ENCODE measurements at regions not wholly inside any gene's neighbourhood (a gene's known extent, or its start where the extent isn't known, plus 50 kb on each side); places are given as distances from the start of the nearest gene placed in this dataset.
"Not testable (repeated sequence)": the region's sequence is repeated elsewhere in the genome, so short reads cannot be mapped to it uniquely, and the experiment has no call there.

DNA sequence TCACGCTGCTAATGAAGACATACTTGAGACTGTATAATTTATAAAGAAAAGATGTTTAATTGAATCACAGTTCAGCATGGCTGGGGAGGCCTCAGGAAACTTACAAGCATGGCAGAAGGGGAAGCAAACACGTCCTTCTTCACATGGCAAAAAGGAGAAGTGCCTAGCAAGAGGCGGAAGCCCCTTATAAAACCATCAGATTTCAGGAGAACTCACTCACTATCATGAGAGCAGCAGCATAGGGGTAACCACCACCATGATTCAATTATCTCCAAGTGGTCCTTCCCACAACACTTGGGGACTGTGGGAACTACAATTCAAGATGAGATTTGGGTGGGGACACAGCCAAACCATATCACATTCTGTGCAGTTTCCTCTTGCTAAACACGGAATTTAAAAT is 416.9 kb upstream of the ALCAM start:
- not testable (repeated sequence) for DNase-seq (ENCODE audit: low read depth in 2 of 2, low spot score in 1 of 2)

DNA sequence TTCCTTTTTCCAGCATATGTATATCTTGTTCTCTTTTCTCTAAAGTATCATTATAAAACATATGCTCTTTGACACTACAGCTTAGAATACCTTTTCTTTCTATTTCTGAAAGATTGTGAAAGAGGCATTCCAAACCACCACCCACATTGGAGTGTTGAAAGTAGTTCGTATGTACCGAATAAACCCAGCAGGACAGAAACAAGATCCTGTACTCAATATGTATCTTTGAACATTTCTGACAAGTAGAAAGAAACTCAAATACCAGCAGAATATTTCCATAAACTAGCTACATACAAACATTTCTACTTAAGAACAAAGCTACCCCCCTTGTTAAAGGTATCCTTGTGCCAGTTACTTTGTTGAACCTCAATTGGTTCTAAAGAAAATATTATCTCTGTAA is 415.3 kb upstream of the ALCAM start:
- no peak for DNase-seq (ENCODE audit: low read depth in 2 of 2, low spot score in 1 of 2)

DNA sequence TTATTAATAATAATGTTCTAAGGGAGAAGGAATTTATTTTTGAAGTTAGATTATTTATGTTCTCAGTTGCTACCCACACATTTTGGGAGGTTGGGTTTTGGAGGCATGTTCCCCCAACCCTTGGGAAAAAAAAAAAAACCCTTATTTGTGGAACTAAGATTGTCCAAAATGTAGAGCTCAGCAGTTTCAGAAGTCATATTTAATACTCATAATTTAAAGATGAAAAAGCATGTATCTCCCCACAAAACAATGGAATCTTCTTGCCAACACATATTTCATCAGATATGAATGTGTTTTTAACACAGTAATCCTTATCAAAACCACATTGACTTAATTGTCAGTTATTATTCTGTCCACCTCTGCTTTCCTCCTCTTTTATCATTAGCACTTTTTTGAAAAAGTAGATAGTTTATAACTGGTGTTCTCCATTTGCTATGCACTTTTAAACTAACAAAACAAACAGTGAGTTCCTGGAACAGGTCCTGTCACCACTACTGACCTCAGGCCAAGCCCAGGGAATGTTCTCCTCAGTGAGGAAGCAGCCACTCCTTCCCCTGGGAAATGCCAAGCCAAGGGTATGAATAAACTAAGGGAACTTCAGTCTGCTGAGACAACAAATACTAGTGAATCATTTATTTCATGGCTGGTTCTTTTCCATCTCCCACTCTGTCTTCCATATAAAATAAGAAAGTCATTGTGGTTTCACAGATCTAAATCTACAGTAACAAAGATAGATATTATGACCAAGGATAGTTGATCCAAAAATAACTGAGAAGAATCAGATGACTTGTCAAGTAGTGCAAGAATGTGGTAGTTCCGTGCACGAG is 414.4 kb upstream of the ALCAM start:
- DNase-seq (ENCODE audit: low read depth in 2 of 2, low spot score in 1 of 2), result no peak

DNA sequence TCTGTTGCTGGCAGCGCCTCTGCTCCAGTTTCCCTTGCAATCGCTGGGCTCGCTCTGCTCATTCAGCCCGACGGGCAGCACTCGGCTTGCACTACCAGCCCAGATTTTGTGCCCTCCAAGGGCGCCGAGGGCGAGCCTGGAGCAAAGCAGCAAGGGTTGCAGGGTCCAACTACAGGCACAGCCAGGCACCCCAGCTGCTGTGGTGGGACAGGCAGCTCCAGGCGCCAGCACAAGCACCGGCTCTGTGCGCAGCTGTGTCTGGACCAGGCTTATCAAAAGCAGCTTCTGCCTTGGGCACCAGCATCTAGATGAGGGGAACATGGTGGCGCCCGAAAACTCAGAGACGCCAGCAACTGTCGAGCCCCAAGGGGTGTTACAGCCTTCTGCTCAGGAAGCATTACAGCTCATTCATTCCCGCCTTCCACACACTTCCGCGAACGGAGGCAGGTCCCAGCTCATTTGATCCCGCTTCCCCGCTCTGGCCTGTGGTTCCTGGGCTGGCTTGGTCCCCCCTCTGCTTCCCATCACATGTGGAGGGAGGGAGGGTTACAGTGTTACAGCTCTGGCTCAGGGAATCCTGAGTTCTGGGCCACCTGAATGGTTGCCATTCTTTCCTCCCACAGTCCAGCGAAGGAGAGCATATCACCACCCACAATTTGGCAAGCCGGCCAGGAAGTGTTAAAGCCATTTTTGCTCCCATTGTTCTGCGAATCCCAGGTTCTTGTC is 409.9 kb upstream of the ALCAM start:
- no peak for DNase-seq (ENCODE audit: low read depth in 2 of 2, low spot score in 1 of 2)

DNA sequence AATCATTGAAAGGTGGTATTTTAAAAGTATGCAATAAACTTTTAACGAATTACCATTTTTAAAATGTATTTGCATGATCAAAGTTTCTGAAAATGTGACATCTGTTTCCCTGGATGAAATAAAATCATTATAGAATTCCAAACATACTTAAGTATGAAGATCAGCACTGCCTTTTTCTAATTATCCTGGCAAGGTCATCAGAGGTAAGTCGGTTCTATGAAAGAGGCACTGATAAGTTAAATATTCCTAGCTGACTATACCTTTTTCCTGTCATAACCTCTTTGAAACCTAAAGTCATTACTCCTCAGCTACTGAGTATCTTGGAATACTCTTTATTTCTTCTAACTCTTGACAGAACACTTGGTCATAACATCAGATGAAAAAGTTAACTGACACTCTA is 406.1 kb upstream of the ALCAM start:
- DNase-seq (ENCODE audit: low read depth in 2 of 2, low spot score in 1 of 2), result no peak

DNA sequence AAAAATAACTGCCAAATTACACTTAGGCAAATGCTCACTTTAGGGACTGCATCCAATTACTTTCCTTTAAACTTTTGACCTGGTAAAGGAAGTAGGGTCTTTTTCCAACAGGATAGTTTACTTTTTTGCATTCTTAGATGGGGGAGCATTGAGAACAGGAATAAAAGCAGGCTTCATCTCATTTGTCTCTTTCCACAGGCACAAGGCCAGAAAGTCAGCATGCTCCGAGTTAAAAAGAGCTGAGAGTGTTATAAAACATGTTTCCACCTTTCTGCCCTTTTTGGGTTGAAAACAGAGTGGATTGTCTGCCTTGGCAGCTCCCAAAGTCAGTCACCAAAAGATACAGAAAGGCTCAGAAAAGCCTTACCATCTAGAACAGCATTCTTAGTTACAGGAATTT is 404.9 kb upstream of the ALCAM start:
- DNase-seq (ENCODE audit: low read depth in 2 of 2, low spot score in 1 of 2), result no peak

DNA sequence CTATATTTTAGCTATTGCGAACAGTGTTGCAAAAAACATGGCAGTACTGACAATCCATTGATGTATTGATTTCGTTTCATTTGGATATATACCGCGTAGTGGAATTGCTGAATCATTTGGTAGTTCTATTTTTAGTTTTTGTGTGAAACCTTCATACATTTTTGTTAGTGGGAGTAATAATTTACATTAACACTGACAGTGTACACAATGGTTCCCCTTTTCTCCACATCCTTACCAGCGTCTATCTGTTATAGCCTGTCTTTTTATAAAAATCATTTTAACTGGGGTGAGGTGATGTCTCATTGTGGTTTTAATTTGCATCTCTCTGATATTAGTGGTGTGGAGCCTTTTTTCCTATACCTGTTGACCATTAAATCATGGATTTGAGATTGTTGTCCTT is 392.4 kb upstream of the ALCAM start:
- DNase-seq (ENCODE audit: low read depth in 2 of 2, low spot score in 1 of 2), result no peak

DNA sequence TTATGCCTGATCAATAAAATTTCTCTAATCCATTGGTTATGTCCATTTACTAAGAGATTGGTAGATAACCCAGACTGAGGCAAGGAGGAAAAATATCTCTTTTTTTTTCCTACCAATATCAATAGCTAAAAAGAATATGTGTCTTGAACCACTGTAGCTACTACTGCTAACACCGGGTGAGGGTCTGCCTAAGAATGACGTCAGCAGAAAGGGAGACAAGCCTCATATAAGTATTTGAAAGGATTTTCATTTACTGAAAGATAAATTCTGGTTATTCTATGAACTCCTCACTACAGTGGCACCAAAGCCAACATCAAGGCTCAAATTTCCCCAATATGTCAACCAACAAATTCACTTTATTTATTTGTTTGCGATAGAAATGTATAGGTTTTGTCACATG is 389.0 kb upstream of the ALCAM start:
- no peak for DNase-seq (ENCODE audit: low read depth in 2 of 2, low spot score in 1 of 2)

DNA sequence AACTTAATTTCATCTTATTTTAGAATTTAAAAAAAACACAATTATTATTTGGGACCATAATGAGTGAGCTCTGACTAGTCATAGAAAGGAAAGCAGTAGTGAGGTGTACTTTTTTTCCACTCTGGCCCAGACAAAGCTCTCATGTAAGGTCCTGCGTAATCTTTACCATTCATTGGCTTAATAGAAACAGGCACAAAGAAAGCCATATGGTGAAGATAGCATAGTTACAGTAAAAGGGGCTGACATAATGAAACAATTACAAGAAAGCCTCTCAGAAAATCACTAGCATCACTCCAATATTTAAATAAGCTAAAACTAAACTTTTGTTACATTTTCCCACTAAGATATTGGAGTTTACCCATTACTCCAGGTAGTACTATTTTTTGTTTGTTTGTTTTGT is 384.6 kb upstream of the ALCAM start:
- DNase-seq (ENCODE audit: low read depth in 2 of 2, low spot score in 1 of 2), result no peak

DNA sequence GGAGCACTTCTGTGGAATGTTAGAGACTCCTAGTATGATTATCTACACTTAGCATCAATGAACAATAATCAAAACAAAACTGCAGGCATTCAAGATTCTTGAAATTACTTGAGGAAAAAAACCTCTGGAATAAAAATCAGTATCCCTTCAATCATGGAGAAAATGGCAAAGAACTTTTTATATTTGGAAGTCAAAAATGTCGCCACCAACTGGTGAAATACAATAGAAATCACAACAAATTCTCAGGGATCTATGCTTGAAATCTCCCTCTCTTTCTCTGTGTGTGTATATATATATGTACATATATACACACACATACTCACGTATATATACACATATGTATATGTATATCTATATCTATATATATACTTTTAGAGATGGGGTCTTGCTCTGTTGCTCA is 378.9 kb upstream of the ALCAM start:
- no peak for DNase-seq (ENCODE audit: low read depth in 2 of 2, low spot score in 1 of 2)

DNA sequence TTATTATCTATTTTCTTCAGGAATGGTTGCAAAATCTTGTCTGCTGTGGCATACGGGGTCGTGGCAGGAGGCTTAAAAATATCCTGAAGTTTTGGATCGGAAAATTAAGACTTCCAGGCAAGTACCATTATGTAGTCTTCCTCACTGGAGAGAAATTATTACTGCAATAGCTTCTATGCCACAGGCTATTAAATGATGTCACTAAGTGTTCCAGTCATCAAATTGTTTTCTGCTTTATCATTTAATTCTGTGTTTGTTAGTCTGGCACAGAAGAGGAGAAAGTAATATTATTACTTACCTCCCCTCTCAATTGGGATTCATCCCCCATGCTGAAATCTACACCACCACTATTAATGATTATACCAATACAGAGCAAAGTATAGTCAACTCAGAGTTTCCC is 378.2 kb upstream of the ALCAM start:
- DNase-seq (ENCODE audit: low read depth in 2 of 2, low spot score in 1 of 2), result no peak

DNA sequence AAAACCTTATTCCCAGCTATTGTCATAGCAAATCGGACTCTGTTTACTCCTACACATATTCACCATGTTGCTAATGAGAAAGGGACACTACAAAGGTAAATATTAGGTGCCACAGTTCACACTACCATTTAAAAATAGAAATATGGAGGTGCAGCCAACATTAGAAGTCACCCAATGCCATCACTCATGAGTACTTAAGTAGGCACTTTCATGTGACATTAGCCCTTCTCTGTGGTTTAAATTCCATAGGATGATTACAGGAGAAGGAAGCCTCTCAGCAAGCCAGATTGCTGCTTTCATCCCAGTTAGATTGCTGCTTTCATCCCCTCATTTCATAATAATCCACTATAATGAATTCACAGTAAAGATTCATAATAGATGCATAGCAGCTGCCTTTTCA is 376.8 kb upstream of the ALCAM start:
- no peak for DNase-seq (ENCODE audit: low read depth in 2 of 2, low spot score in 1 of 2)

DNA sequence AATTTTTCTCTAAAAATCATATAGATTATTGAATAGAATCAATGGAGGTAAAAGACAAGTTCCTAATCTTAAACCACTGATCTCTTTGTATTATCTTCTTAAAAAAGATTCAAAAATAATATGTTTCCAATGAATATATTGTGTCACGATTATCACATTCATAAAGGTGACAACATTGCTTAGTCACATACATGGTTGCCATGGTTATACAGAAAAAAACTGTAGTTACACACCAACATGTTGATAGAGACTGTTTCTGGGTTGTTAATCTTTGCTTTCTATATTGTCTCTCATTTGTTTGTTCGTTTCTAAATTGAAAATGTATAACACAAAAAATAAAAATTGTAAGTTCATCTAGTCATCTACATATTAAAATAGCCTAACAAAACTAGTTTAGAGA is 376.0 kb upstream of the ALCAM start:
- DNase-seq (ENCODE audit: low read depth in 2 of 2, low spot score in 1 of 2), result no peak

DNA sequence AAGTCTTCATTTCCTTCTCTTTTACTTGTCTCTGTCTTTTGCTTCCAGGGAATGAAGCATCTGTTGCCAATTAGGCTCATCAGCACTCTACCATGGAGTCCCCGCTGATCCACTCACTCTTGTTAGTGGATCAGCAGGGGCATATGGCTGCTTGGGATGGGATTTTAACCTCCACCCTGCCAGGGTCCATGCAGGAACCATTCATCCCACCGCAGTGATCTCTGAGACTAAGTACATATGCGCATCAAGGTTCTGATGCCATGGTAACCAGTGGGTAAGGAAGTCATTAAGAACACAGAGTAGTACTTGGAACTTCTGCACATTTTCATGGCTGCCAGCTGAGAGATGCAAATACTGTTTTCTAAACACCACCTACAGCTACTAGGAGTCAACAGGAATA is 374.0 kb upstream of the ALCAM start:
- no peak for DNase-seq (ENCODE audit: low read depth in 2 of 2, low spot score in 1 of 2)

DNA sequence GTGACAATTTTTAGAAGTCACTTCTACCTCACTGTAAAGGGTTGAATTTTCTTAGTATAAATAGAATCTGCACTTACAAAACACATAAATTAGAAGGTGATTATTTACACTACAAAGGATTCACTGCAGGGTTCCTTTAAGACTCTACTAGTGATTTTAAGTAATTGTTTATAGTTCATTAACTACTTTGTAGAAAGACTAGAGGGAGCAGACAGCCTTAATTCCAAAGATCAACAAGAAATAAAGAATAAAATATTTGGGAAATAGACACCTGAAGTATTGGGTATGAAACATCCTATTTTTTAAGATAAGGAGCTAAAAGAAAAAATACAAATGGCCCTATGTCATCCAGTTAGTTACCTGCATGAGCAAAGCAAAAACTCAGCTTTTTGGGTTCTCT is 360.5 kb upstream of the ALCAM start:
- no peak for DNase-seq (ENCODE audit: low read depth in 2 of 2, low spot score in 1 of 2)

DNA sequence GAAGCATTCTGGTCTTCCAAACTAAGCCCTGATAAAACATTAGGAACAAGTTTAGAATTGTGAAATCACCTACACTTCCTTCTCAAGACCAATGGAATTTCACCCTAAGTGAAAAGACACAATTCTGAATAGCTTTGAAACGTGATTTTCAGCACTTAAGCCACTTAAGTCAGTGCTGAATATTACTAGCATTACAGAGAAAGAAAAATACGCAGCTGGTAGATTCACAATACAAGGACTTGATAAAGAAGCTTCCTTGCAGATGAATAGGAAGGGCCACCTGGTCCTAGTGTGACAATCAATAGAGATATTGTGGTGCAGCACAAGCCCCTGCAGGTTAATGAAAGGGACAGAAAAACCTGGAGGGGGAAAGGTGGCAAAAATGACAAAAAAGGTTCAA is 353.1 kb upstream of the ALCAM start:
- DNase-seq (ENCODE audit: low read depth in 2 of 2, low spot score in 1 of 2), result no peak

DNA sequence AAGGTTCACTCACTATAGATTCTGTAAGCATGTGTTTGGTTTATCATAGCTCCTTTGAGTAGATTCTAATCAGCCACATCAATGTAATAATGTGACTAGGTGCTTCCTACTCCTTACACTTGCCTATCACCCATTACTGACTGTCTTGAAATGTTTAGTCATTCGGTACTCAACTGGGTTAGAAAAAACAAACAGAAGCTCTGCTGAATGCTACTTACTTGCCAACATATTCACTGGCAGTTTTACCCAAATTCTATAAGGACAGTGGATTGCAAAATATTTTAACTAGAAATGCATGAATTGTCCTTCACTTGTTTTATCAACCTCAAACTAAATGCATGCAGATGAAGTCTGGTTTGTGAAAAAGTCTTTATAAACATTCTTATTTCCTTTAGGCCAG is 352.1 kb upstream of the ALCAM start:
- no peak for DNase-seq (ENCODE audit: low read depth in 2 of 2, low spot score in 1 of 2)

DNA sequence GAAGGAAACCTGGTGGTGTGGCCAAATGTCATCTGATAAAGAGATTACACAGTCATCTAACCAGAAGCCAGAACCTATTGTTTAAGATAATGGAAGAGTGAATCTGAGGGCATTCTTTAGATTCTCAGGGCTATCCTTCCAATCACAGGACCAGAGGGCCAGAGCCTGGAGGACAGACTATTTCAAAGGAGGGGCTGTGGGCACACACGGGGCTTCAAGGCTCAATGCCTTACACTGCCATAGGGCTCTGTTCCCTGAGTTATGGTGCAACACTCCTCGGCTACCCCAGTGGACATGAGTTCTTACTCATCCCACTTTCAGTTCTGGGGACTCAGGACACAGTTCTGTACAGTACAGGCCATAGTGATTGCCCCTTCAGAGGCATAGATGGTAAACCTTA is 343.9 kb upstream of the ALCAM start:
- no peak for DNase-seq (ENCODE audit: low read depth in 2 of 2, low spot score in 1 of 2)

DNA sequence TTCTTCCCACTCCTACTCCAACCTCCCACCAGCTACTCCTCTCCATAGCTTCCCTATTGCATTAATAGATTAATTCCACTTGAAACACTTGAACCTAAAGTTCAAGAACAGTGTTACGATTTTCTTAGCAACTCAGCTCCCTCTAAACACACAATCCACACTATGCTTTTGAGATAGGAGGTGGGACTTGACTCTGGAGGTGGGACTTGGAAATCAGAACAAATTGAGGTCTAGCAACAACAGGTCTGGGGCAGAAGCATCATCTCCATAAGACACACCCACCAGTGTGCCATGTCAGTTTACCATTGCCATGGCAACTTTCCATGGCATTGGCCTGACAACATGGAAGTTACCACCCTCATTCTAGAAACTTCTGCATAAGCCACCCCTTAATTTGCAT is 336.5 kb upstream of the ALCAM start:
- DNase-seq (ENCODE audit: low read depth in 2 of 2, low spot score in 1 of 2), result no peak

DNA sequence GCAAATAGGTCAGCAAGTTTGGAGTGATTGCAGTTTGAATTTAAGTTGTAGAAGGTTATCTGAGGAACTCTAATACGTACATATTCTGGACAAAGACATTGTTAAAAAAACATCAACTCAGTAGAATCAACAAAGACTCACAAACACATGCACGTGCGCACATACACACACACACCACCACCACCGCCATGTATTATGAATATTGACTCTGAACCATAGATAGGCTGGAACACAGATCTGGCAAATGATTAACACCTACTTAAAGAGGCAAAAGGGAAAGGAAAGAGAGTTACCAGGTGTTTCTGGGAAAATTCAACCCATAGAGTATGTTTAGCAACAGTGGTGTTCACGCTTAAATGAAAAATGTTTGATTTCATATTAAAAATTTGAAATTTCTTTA is 334.2 kb upstream of the ALCAM start:
- no peak for DNase-seq (ENCODE audit: low read depth in 2 of 2, low spot score in 1 of 2)

DNA sequence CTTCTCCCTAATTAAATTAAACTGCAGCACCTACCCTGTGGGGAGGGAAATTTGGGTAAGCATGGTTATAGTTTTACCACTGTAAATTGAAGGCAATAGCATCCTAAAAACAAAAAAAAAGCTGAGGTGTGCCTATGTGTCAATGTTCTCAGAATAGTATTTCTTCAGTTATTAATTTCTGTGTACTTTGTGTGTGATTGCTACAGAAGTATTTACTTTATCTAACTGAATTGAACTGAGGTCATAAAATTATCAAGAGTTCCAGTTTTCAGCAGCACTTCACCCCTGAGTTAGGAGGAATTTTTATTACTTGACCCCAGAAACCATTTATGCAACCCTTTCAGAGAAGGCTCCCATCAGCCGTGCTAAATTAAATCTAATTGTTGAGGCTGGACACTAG is 333.6 kb upstream of the ALCAM start:
- no peak for DNase-seq (ENCODE audit: low read depth in 2 of 2, low spot score in 1 of 2)

DNA sequence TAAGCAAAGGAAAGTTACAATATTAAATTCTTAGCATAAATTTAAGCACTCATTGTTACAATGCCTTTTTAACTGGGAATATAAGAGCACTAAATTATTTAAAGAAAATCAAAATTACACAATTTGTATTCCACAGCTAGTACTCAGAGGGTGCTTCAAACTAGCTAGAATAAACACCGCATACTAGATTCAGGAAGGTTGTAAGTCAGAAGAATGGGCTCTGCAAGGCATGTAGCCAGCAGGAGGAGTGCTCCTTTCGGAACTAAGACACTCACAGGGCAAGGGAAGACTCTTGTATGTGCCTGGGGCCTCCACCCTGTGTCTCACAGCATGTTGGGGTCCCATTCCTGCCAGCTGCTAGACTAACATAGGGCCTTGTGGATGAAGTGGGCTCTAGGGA is 327.7 kb upstream of the ALCAM start:
- DNase-seq (ENCODE audit: low read depth in 2 of 2, low spot score in 1 of 2), result no peak

DNA sequence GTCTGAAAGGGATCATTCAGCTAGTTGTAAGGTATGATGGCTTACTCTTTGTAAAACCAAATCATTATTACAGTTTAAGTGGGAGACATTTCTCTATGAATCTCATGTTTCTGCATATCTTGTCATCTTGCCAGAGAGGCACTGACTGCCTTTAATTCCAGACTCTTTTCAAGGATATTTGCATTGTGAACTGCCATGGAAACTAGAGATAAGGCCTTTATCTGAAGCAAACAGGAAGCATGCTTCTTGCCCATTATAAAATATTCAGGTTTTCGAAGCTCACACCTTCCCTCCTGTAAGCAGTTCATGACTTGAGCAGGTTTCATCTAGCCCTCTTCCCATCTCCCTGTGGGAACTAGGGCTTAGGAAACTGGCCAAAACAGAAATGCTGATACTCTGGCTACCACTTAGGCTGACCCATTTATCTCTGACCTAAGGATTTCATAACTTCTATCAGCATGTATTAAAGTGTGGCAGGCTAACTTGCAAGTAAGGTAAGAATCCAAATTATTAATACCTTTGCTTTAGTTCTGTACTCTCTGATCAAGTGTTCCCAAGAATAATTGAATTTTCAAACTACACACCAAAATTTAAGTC is 326.6 kb upstream of the ALCAM start:
- DNase-seq (ENCODE audit: low read depth in 2 of 2, low spot score in 1 of 2), result no peak

Measured in stimulated activated CD8-positive, alpha-beta memory T cell treated with anti-CD3 and anti-CD28 coated beads, Interleukin-4, amount 100 ng/mL, for 4 hours (primary cell).